Testis (tissue), 2 donors: ENCODE measurements at regions not wholly inside any gene's neighbourhood (a gene's known extent, or its start where the extent isn't known, plus 50 kb on each side); places are given as distances from the start of the nearest gene placed in this dataset.

ENCODE experiments used
- CTCF ChIP-seq, 3 experiments: fragments of 450-650 bp in 2 of 3; fragments of 200-600 bp in 1 of 3; sonication (generic) in 1 of 3; IDR thresholded peaks; one replicate each; pipeline ENCODE4 v1.5.1; 2016 to 2019; ENCODE audit warnings: antibody characterized with exemption in 3 of 3, mild to moderate bottlenecking in 2 of 3, moderate library complexity in 1 of 3
- POLR2A ChIP-seq: fragments of 450-650 bp; IDR thresholded peaks from one replicate; pipeline ENCODE4 v1.6.1; 2017; ENCODE audit warnings: antibody characterized with exemption, mild to moderate bottlenecking, moderate library complexity

GRCh38 chr2:37809931-37810570 is 115.0 kb upstream of the RMDN2 start:
- TF ChIP-seq CTCF (IDR thresholded peaks at IDR 0.05) (no peak), POLR2A (no peak)
